ENCODE measurements at regions not wholly inside any gene's neighbourhood (a gene's known extent, or its start where the extent isn't known, plus 50 kb on each side); places are given as distances from the start of the nearest gene placed in this dataset.

DNA sequence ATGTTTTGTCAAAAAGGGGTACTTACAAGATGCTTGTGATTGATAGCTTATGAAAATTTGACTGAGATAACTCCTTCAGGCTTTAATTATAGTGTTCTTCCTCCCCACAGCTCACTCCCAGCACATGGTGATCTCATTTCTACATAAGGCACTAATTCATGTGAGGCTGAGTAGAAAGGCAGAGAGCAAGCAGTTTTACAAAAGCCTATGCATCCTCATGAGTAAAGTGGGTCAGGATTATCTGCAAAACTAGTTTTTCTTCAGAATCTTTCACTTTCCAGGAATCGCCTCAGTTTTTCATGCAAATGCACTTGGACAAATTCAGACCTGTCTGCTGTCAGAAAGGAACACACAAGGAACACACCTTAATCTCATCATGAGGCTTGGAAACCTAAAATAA is 92.1 kb upstream of the FBN2 start:
- Histone ChIP-seq H3K4me3 (no peak overlapping the region), H3K9me3 (no peaks in the 10 kb centered on the region), H3K36me3 (no peaks in the 10 kb centered on the region), H3K27me3 (no peaks in the 10 kb centered on the region), H3K4me1 (no peaks in the 10 kb centered on the region), H3K27ac (no peak overlapping the region)
- ATAC-seq (ENCODE audit: low FRiP score in 2 of 2) (no peak), DNase-seq (no peak)
- WGBS, 2 donors: 89 to 97% methylated on average over 1 of the region's 1 CpG
- TF ChIP-seq POLR2A (IDR thresholded peaks at IDR 0.05) (no peak), POLR2AphosphoS5 (IDR thresholded peaks at IDR 0.05) (no peak), EP300 (IDR thresholded peaks at IDR 0.05) (no peak)
- TF ChIP-seq, protein P1, sequence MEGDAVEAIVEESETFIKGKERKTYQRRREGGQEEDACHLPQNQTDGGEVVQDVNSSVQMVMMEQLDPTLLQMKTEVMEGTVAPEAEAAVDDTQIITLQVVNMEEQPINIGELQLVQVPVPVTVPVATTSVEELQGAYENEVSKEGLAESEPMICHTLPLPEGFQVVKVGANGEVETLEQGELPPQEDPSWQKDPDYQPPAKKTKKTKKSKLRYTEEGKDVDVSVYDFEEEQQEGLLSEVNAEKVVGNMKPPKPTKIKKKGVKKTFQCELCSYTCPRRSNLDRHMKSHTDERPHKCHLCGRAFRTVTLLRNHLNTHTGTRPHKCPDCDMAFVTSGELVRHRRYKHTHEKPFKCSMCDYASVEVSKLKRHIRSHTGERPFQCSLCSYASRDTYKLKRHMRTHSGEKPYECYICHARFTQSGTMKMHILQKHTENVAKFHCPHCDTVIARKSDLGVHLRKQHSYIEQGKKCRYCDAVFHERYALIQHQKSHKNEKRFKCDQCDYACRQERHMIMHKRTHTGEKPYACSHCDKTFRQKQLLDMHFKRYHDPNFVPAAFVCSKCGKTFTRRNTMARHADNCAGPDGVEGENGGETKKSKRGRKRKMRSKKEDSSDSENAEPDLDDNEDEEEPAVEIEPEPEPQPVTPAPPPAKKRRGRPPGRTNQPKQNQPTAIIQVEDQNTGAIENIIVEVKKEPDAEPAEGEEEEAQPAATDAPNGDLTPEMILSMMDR (IDR thresholded peaks at IDR 0.05): no peak

DNA sequence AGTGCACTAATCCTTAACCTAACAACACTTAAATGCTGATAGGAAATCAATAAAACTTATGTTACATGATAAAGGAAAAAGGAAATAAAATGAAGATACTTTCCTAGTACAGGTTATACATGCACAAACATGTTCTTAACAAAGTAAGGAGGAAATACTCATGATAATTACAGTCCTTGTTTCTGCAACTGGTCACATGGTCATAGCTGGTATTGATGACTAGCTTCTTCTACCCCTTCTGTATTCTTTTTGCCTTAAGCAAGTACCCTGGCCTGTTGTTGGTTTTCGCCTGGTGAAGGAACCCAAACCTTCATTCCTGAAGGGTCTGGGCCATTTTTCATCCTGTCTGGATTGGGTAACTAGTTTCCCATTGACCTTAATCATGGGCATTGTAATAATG is 93.7 kb upstream of the FBN2 start:
- no peaks in the 10 kb centered on the region for H3K27me3 ChIP-seq
- H3K36me3 ChIP-seq: no peaks in the 10 kb centered on the region
- no peak overlapping the region for H3K4me3 ChIP-seq
- no peaks in the 10 kb centered on the region for H3K9me3 ChIP-seq
- DNase-seq: no peak
- H3K27ac ChIP-seq: no peak overlapping the region
- 82 to 92% methylated on average over 1 of the region's 1 CpG for WGBS, 2 donors
- no peak for ATAC-seq (ENCODE audit: low FRiP score in 2 of 2)
- no peaks in the 10 kb centered on the region for H3K4me1 ChIP-seq
- TF ChIP-seq POLR2A (IDR thresholded peaks at IDR 0.05) (no peak), POLR2AphosphoS5 (IDR thresholded peaks at IDR 0.05) (no peak), EP300 (IDR thresholded peaks at IDR 0.05) (no peak)
- TF ChIP-seq, protein P1 (IDR thresholded peaks at IDR 0.05): no peak

- H3K4me1 ChIP-seq: no peaks in the 10 kb centered on the region
- 54 to 58% methylated on average over 6 of the region's 6 CpGs for WGBS, 2 donors
- H3K36me3 ChIP-seq: no peaks in the 10 kb centered on the region
- DNase-seq (no peak), ATAC-seq (ENCODE audit: low FRiP score in 2 of 2) (no peak)
- no peaks in the 10 kb centered on the region for H3K9me3 ChIP-seq
- no peak overlapping the region for H3K4me3 ChIP-seq
- no peak overlapping the region for H3K27ac ChIP-seq
- H3K27me3 ChIP-seq: no peaks in the 10 kb centered on the region
- TF ChIP-seq, protein P1 (IDR thresholded peaks at IDR 0.05): no peak
- TF ChIP-seq EP300 (IDR thresholded peaks at IDR 0.05) (no peak), POLR2A (IDR thresholded peaks at IDR 0.05) (no peak), POLR2AphosphoS5 (IDR thresholded peaks at IDR 0.05) (no peak)
These were observed 94.2 kb upstream of the FBN2 start for GRCh38 chr5:128632264-128632663.

DNA sequence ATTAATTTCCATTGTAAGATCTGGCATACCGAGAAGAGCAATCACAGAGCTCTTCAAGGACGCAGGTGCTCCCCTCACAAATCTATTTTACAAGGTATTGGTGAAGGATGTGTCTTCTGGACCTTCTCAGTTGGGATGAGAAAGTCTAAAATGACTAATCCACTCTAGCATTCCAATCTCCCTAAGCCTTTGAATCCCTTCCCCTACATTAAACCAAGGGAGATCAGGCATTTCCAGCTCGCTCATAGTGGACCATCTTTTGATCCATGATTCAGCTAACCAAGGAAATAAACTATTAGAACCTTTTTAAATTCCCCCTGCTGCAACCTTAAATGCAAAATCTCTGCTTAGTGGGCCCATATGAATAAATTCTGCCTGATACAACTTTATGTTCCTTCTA is 95.9 kb upstream of the FBN2 start:
- Histone ChIP-seq H3K4me3 (no peak overlapping the region), H3K4me1 (no peaks in the 10 kb centered on the region), H3K27ac (no peak overlapping the region), H3K9me3 (no peaks in the 10 kb centered on the region), H3K27me3 (no peaks in the 10 kb centered on the region), H3K36me3 (no peaks in the 10 kb centered on the region)
- TF ChIP-seq POLR2A (IDR thresholded peaks at IDR 0.05) (no peak), POLR2AphosphoS5 (IDR thresholded peaks at IDR 0.05) (no peak), EP300 (IDR thresholded peaks at IDR 0.05) (no peak)
- TF ChIP-seq, protein P1 (IDR thresholded peaks at IDR 0.05): no peak
- DNase-seq (no peak), ATAC-seq (ENCODE audit: low FRiP score in 2 of 2) (no peak)
- 82 to 89% methylated on average over 3 of the region's 3 CpGs for WGBS, 2 donors

- Histone ChIP-seq H3K27me3 (no peaks in the 10 kb centered on the region), H3K4me3 (no peak overlapping the region), H3K9me3 (no peaks in the 10 kb centered on the region), H3K27ac (no peak overlapping the region), H3K36me3 (no peaks in the 10 kb centered on the region), H3K4me1 (no peaks in the 10 kb centered on the region)
- no peak for ATAC-seq (ENCODE audit: low FRiP score in 2 of 2)
- TF ChIP-seq, protein P1 (IDR thresholded peaks at IDR 0.05): no peak
- no peak for TF ChIP-seq EP300 (IDR thresholded peaks at IDR 0.05)
- TF ChIP-seq POLR2AphosphoS5 (IDR thresholded peaks at IDR 0.05): no peak
- TF ChIP-seq POLR2A (IDR thresholded peaks at IDR 0.05): no peak
- no peak for DNase-seq
- WGBS, 2 donors: 90 to 91% methylated on average over 6 of the region's 6 CpGs
These were observed 97.3 kb upstream of the FBN2 start for GRCh38 chr5:128635379-128635778.
